ENCODE measurements at regions not wholly inside any gene's neighbourhood (a gene's known extent, or its start where the extent isn't known, plus 50 kb on each side); places are given as distances from the start of the nearest gene placed in this dataset.

GRCh38 chr9:81848472-81848871, 79.8 kb upstream of the SPATA31D4 start:
- POLR2A ChIA-PET, result interaction anchor here (0.8 to 1.4 kb wide), 2 partner anchors 31 to 159 kb away, joined by 3 read pairs; partner anchors contain the start of gene TLE1

More at GRCh38 chr9:81848472-81848871, 79.8 kb upstream of the SPATA31D4 start:
- Histone ChIP-seq H3K9ac (replicated peaks; ENCODE audit: extremely low read depth, insufficient read depth, low read length) (peak overlapping the region; percentile 5), H3K9me3 (replicated peaks; ENCODE audit: control insufficient read depth, insufficient read depth, low read length) (no peaks in the 10 kb centered on the region), H2AFZ (ENCODE audit: low read depth, low read length) (no peak overlapping the region), H4K20me1 (replicated peaks; ENCODE audit: control insufficient read depth, extremely low read depth, insufficient read depth, low read length) (no peaks in the 10 kb centered on the region), H3K36me3 (ENCODE audit: control insufficient read depth in 2 of 2, extremely low read depth in 1 of 2, insufficient read depth in 2 of 2, low read length in 2 of 2) (no peaks in the 10 kb centered on the region), H3K4me3 (replicated peaks in 1 of 3; ENCODE audit: insufficient read depth in 1 of 3, low read depth in 1 of 3, low read length in 3 of 3) (no peak overlapping the region), H3K9me1 (replicated peaks; ENCODE audit: control insufficient read depth, extremely low read depth, insufficient read depth, low read length) (no peaks in the 10 kb centered on the region), H3K4me2 (ENCODE audit: insufficient read depth, low read length) (peak overlapping the region; percentile 70), H3K79me2 (ENCODE audit: control insufficient read depth, insufficient read depth, low read length) (no peaks in the 10 kb centered on the region), H3K27me3 (ENCODE audit: control insufficient read depth in 2 of 2, insufficient read depth in 2 of 2, low read length in 2 of 2) (no peaks in the 10 kb centered on the region), H3K4me1 (ENCODE audit: control insufficient read depth, extremely low read depth, insufficient read depth, low read length) (peaks cover 46% of the 10 kb centered on the region), H3K27ac (ENCODE audit: insufficient read depth, low read depth, low read length) (peak overlapping the region; percentile 69)
- dilution Hi-C loops (cut with MboI; ENCODE audit: extremely low pct_ligation_motif_present, low sequenced_read_pairs) (no loop called here), intact Hi-C loops (cut with micrococcal nuclease) (loop anchor here (1.0 to 10.0 kb wide), 10 partner anchors 27 to 1116 kb away; no protein-coding TSS in a partner anchor)
- FAIRE-seq (peak; percentile 90), DNase-seq (ENCODE audit: low read depth, low spot score) (peak; percentile 96)
- CTCF ChIA-PET, result interaction anchor here (0.7 to 4.8 kb wide), 23 partner anchors 9 to 1673 kb away, joined by 3 to 47 read pairs (median 5); partner anchors contain the start of gene TLE1
- no TSS peak for BruUV-seq (replicated peaks)
- peak; percentile 14 to 29 for TF ChIP-seq CTCF (IDR thresholded peaks at IDR 0.05; ENCODE audit: extremely low read depth in 1 of 2, insufficient read depth in 1 of 2, low read depth in 1 of 2, low read length in 2 of 2)
- peak; percentile 31 for TF ChIP-seq JUN (IDR thresholded peaks at IDR 0.05; ENCODE audit: borderline replicate concordance, insufficient read depth, insufficient read length, low read depth)
- TF ChIP-seq MAX (IDR thresholded peaks at IDR 0.05; ENCODE audit: insufficient read depth, insufficient read length), result no peak
- peak; percentile 40 for TF ChIP-seq POLR2AphosphoS5 (IDR thresholded peaks at IDR 0.05; ENCODE audit: insufficient read depth, low read depth, low read length)

All from endothelial cell of umbilical vein (primary cell).